Endothelial cell of umbilical vein (primary cell): ENCODE measurements at regions not wholly inside any gene's neighbourhood (a gene's known extent, or its start where the extent isn't known, plus 50 kb on each side); places are given as distances from the start of the nearest gene placed in this dataset.

Source experiments
- BruUV-seq: library from RNA; stranded (reverse); fragments of 400-500 nt; replicated peaks from 2 replicates; lab custom pipeline; 2021; lab: Mats Ljungman, UMichigan
- CTCF ChIA-PET: fragments of 300-600, 350-600 bp; sonication (Branson Sonifier 250); formaldehyde crosslinking; loops from one replicate; lab custom pipeline; 2021; ENCODE audit warnings: antibody characterized with exemption, inconsistent platforms; lab: Charles Lee
- POLR2A ChIA-PET: fragments of 300-600, 350-600 bp; sonication (Branson Sonifier 250); formaldehyde crosslinking; loops from one replicate; lab custom pipeline; 2021; ENCODE audit warnings: antibody characterized with exemption, inconsistent platforms; lab: Charles Lee
- DNase-seq: peaks from one replicate; pipeline ENCODE4 v3.0.0-alpha.2; 2011; ENCODE audit warnings: low read depth, low spot score
- FAIRE-seq: peaks from 2 replicates; lab custom pipeline; 2011; peaks lifted over from hg19 to GRCh38; lab: Jason Lieb, UNC
- H2AFZ ChIP-seq: 2 replicates; pipeline ENCODE4 v1.6.0; 2012; ENCODE audit warnings: low read depth, low read length, control low read depth, inconsistent platforms
- H3K27ac ChIP-seq: 2 replicates; pipeline ENCODE4 v1.5.1; 2011; ENCODE audit warnings: low read depth, mild to moderate bottlenecking, control low read depth, low read length, moderate library complexity; ENCODE audit not compliant: insufficient read depth
- H3K27me3 ChIP-seq, 2 experiments: 2 replicates each; pipeline versions ENCODE4 v1.6.0 to v1.6.1; 2011; ENCODE audit warnings: low read length in 2 of 2, mixed read lengths in 1 of 2; ENCODE audit not compliant: control insufficient read depth in 2 of 2, insufficient read depth in 2 of 2
- H3K36me3 ChIP-seq, 2 experiments: 2 replicates in 1 of 2; 3 replicates in 1 of 2; pipeline ENCODE4 v1.5.1; 2011; ENCODE audit warnings: low read length in 2 of 2, mild to moderate bottlenecking in 1 of 2, moderate library complexity in 1 of 2; ENCODE audit not compliant: control insufficient read depth in 2 of 2, insufficient read depth in 2 of 2; ENCODE audit errors: extremely low read depth in 1 of 2
- H3K4me1 ChIP-seq: 3 replicates; pipeline ENCODE4 v1.5.1; 2011; ENCODE audit warnings: mild to moderate bottlenecking, low read length; ENCODE audit not compliant: control insufficient read depth, insufficient read depth; ENCODE audit errors: extremely low read depth
- H3K4me2 ChIP-seq: 2 replicates; pipeline ENCODE4 v1.6.1; 2011; ENCODE audit warnings: low read length, control low read depth, mixed read lengths; ENCODE audit not compliant: insufficient read depth
- H3K4me3 ChIP-seq, 3 experiments: fragments of 200-600 bp in 1 of 3; sonication (generic), shearing (Covaris generic) in 1 of 3; replicated peaks in 1 of 3; 2 replicates each; pipeline ENCODE4 v1.5.1; 2011 to 2016; ENCODE audit warnings: control low read depth in 3 of 3, low read length in 3 of 3, mild to moderate bottlenecking in 2 of 3, inconsistent platforms in 1 of 3, low read depth in 1 of 3, moderate library complexity in 1 of 3; ENCODE audit not compliant: insufficient read depth in 1 of 3
- H3K79me2 ChIP-seq: 2 replicates; pipeline ENCODE4 v1.6.0; 2012; ENCODE audit warnings: low read length, inconsistent platforms; ENCODE audit not compliant: control insufficient read depth, insufficient read depth
- H3K9ac ChIP-seq: replicated peaks from 2 replicates; pipeline ENCODE3; 2011; ENCODE audit warnings: low read length, control low read depth; ENCODE audit not compliant: insufficient read depth; ENCODE audit errors: extremely low read depth
- H3K9me1 ChIP-seq: replicated peaks from 3 replicates; pipeline ENCODE4 v1.6.0; 2011; ENCODE audit warnings: mild to moderate bottlenecking, low read length; ENCODE audit not compliant: control insufficient read depth, insufficient read depth; ENCODE audit errors: extremely low read depth
- H3K9me3 ChIP-seq: replicated peaks from 2 replicates; pipeline ENCODE4 v1.5.1; 2012; ENCODE audit warnings: low read length, inconsistent platforms; ENCODE audit not compliant: control insufficient read depth, insufficient read depth
- H4K20me1 ChIP-seq: replicated peaks from 2 replicates; pipeline ENCODE3; 2011; ENCODE audit warnings: mild to moderate bottlenecking, low read length; ENCODE audit not compliant: control insufficient read depth, insufficient read depth; ENCODE audit errors: extremely low read depth
- EZH2 ChIP-seq: IDR thresholded peaks from 2 replicates; pipeline ENCODE4 v1.6.1; 2012; ENCODE audit warnings: borderline replicate concordance, low read depth, mild to moderate bottlenecking, moderate library complexity, low read length, inconsistent platforms; ENCODE audit not compliant: severe bottlenecking
- FOS ChIP-seq: IDR thresholded peaks from 2 replicates; pipeline ENCODE4 v1.6.1; 2011; ENCODE audit warnings: mild to moderate bottlenecking, low read length, moderate library complexity, borderline replicate concordance; ENCODE audit not compliant: insufficient read depth
- GATA2 ChIP-seq: IDR thresholded peaks from 2 replicates; pipeline ENCODE4 v1.7.0; 2011; ENCODE audit warnings: low read depth, mild to moderate bottlenecking, moderate library complexity, mixed read lengths, low read length; ENCODE audit not compliant: insufficient read length, insufficient read depth
- JUN ChIP-seq: IDR thresholded peaks from 2 replicates; pipeline ENCODE4 v1.6.1; 2011; ENCODE audit warnings: borderline replicate concordance, low read depth; ENCODE audit not compliant: insufficient read length, insufficient read depth
- MYC ChIP-seq: IDR thresholded peaks from one replicate; pipeline ENCODE4 v1.6.1; 2011; ENCODE audit warnings: mild to moderate bottlenecking, low read depth, low read length
- POLR2A ChIP-seq: IDR thresholded peaks from 2 replicates; pipeline ENCODE4 v1.6.1; 2012; ENCODE audit warnings: low read depth, mild to moderate bottlenecking, control low read depth, low read length
- POLR2AphosphoS5 ChIP-seq: IDR thresholded peaks from 2 replicates; pipeline ENCODE4 v1.6.1; 2012; ENCODE audit warnings: low read depth, mild to moderate bottlenecking, control low read depth, low read length, moderate library complexity; ENCODE audit not compliant: insufficient read depth
- dilution Hi-C: fragments of 300-500 bp; cut with MboI; formaldehyde crosslinking; loops from one replicate; pipeline ENCODE4 v1.15.0; 2019; ENCODE audit warnings: low sequenced_read_pairs; ENCODE audit not compliant: extremely low pct_ligation_motif_present
- intact Hi-C: fragments of 100-400 bp; cut with micrococcal nuclease; formaldehyde crosslinking; loops from one replicate; pipeline ENCODE4 v1.10.0; 2022
- TF ChIP-seq, protein P1 (sequence below), 2 donors: IDR thresholded peaks; 1 replicate in 1 of 2; 2 replicates in 1 of 2; pipeline ENCODE4 v1.5.1; 2011; ENCODE audit warnings: low read length in 2 of 2, mild to moderate bottlenecking in 2 of 2, moderate library complexity in 2 of 2, control low read depth in 1 of 2, inconsistent platforms in 1 of 2, low read depth in 1 of 2; ENCODE audit not compliant: insufficient read depth in 1 of 2; ENCODE audit errors: extremely low read depth in 1 of 2
- TF ChIP-seq, protein P2 (sequence below): IDR thresholded peaks from 2 replicates; pipeline ENCODE4 v1.6.1; 2011; ENCODE audit not compliant: insufficient read depth, insufficient read length

- intact Hi-C loops = no loop called here
- peaks cover 17 to 19% of the 10 kb centered on the region in 2 experiments for H3K27me3 ChIP-seq
- POLR2A ChIA-PET = no interaction called here
Observed at GRCh38 chr14:75373616-75374015, 54.2 kb upstream of the JDP2 start.

More at GRCh38 chr14:75373616-75374015, 54.2 kb upstream of the JDP2 start:
- TF ChIP-seq POLR2A (no peak), GATA2 (no peak), EZH2 (no peak), POLR2AphosphoS5 (no peak), JUN (no peak), MYC (no peak), FOS (no peak)
- TF ChIP-seq, protein P1, sequence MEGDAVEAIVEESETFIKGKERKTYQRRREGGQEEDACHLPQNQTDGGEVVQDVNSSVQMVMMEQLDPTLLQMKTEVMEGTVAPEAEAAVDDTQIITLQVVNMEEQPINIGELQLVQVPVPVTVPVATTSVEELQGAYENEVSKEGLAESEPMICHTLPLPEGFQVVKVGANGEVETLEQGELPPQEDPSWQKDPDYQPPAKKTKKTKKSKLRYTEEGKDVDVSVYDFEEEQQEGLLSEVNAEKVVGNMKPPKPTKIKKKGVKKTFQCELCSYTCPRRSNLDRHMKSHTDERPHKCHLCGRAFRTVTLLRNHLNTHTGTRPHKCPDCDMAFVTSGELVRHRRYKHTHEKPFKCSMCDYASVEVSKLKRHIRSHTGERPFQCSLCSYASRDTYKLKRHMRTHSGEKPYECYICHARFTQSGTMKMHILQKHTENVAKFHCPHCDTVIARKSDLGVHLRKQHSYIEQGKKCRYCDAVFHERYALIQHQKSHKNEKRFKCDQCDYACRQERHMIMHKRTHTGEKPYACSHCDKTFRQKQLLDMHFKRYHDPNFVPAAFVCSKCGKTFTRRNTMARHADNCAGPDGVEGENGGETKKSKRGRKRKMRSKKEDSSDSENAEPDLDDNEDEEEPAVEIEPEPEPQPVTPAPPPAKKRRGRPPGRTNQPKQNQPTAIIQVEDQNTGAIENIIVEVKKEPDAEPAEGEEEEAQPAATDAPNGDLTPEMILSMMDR (IDR thresholded peaks at IDR 0.05; ENCODE audit: extremely low read depth in 1 of 2, insufficient read depth in 1 of 2, low read depth in 1 of 2, low read length in 2 of 2) = no peak
- TF ChIP-seq, protein P2, sequence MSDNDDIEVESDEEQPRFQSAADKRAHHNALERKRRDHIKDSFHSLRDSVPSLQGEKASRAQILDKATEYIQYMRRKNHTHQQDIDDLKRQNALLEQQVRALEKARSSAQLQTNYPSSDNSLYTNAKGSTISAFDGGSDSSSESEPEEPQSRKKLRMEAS = no peak
- dilution Hi-C loops = no loop called here
- Histone ChIP-seq H3K9me1 (no peaks in the 10 kb centered on the region), H3K4me2 (no peak overlapping the region), H4K20me1 (no peaks in the 10 kb centered on the region), H3K9me3 (no peaks in the 10 kb centered on the region), H3K79me2 (no peaks in the 10 kb centered on the region), H2AFZ (no peak overlapping the region), H3K9ac (no peak overlapping the region), H3K36me3 (no peaks in the 10 kb centered on the region), H3K4me1 (no peaks in the 10 kb centered on the region), H3K27ac (no peak overlapping the region), H3K4me3 (no peak overlapping the region)
- no peak for DNase-seq
- FAIRE-seq = no peak
- CTCF ChIA-PET = no interaction called here
- BruUV-seq = no TSS peak
